SK-N-SH (cell line): ENCODE measurements at regions not wholly inside any gene's neighbourhood (a gene's known extent, or its start where the extent isn't known, plus 50 kb on each side); places are given as distances from the start of the nearest gene placed in this dataset.

Experiments used
- CTCF ChIA-PET: fragments of 300-600, 350-600 bp; formaldehyde crosslinking; extraction: SDS; loops from one replicate; lab custom pipeline; 2021; lab: Yijun Ruan, JAX
- POLR2A ChIA-PET: fragments of 350-600 bp; sonication (Branson Sonifier 250); formaldehyde crosslinking; extraction: SDS; loops from one replicate; lab custom pipeline; 2020; ENCODE audit warnings: antibody characterized with exemption, inconsistent platforms; lab: Yijun Ruan, JAX
- DNase-seq: peaks from one replicate; pipeline ENCODE4 v3.0.0; 2012
- H2AFZ ChIP-seq: fragments of 200-600 bp; sonication (generic); 2 replicates; pipeline ENCODE4 v1.8.1; 2016; ENCODE audit warnings: antibody characterized with exemption, mild to moderate bottlenecking, low read depth
- H3F3A ChIP-seq: fragments of 200-600 bp; sonication (generic); replicated peaks from 2 replicates; pipeline ENCODE3; 2016; ENCODE audit warnings: antibody characterized with exemption, mild to moderate bottlenecking; ENCODE audit not compliant: insufficient read depth
- H3K27ac ChIP-seq, 2 experiments: fragments of 200-500 bp in 1 of 2; fragments of 200-600 bp in 1 of 2; sonication (Bioruptor generic) in 1 of 2; sonication (generic), shearing (Covaris generic) in 1 of 2; 2 replicates each; pipeline versions ENCODE4 v1.5.1 to v1.6.1; 2014 to 2016; ENCODE audit warnings: low read depth in 2 of 2, inconsistent platforms in 1 of 2, low read length in 1 of 2, mild to moderate bottlenecking in 1 of 2, mixed read lengths in 1 of 2
- H3K27me3 ChIP-seq: fragments of 200-600 bp; sonication (generic), shearing (Covaris generic); 2 replicates; pipeline ENCODE4 v1.6.1; 2016; ENCODE audit warnings: mixed run types; ENCODE audit not compliant: insufficient read depth
- H3K36me3 ChIP-seq, 2 experiments: fragments of 200-500 bp in 1 of 2; fragments of 200-600 bp in 1 of 2; sonication (Bioruptor generic) in 1 of 2; sonication (generic) in 1 of 2; replicated peaks in 1 of 2; 2 replicates each; pipeline versions ENCODE3 to v1.5.1; 2014 to 2016; ENCODE audit warnings: low read length in 1 of 2, mild to moderate bottlenecking in 1 of 2; ENCODE audit not compliant: insufficient read depth in 2 of 2, control insufficient read depth in 1 of 2
- H3K4me1 ChIP-seq, 2 experiments: fragments of 200-500 bp in 1 of 2; fragments of 200-600 bp in 1 of 2; sonication (Bioruptor generic) in 1 of 2; sonication (generic), shearing (Covaris generic) in 1 of 2; 2 replicates each; pipeline versions ENCODE4 v1.5.1 to v1.6.1; 2014 to 2016; ENCODE audit warnings: low read depth in 1 of 2, low read length in 1 of 2, mixed run types in 1 of 2; ENCODE audit not compliant: insufficient read depth in 2 of 2, control insufficient read depth in 1 of 2
- H3K4me2 ChIP-seq: fragments of 200-600 bp; sonication (generic), shearing (Covaris generic); 2 replicates; pipeline ENCODE4 v1.6.1; 2017; ENCODE audit warnings: mixed run types
- H3K4me3 ChIP-seq, 2 experiments: fragments of 200-500 bp in 1 of 2; fragments of 200-600 bp in 1 of 2; sonication (Bioruptor generic) in 1 of 2; sonication (generic), shearing (Covaris generic) in 1 of 2; 2 replicates each; pipeline versions ENCODE4 v1.5.1 to v1.8.1; 2014 to 2016; ENCODE audit warnings: low read depth in 2 of 2, inconsistent platforms in 1 of 2, low read length in 1 of 2, mild to moderate bottlenecking in 1 of 2, mixed read lengths in 1 of 2, moderate library complexity in 1 of 2
- H3K79me2 ChIP-seq: fragments of 200-600 bp; sonication (generic); 2 replicates; pipeline ENCODE4 v1.8.1; 2017; ENCODE audit warnings: mild to moderate bottlenecking; ENCODE audit not compliant: insufficient read depth
- H3K9ac ChIP-seq: fragments of 200-600 bp; sonication (generic); 2 replicates; pipeline ENCODE4 v1.6.1; 2017; ENCODE audit warnings: mixed run types
- H3K9me2 ChIP-seq: fragments of 200-600 bp; sonication (generic); 2 replicates; pipeline ENCODE4 v1.6.1; 2017; ENCODE audit warnings: mixed run types
- H3K9me3 ChIP-seq: fragments of 200-600 bp; sonication (generic); 2 replicates; pipeline ENCODE4 v1.6.1; 2017; ENCODE audit warnings: mixed run types, mild to moderate bottlenecking, moderate library complexity
- H4K20me1 ChIP-seq: fragments of 200-600 bp; sonication (generic); 2 replicates; pipeline ENCODE4 v1.6.1; 2017; ENCODE audit warnings: mild to moderate bottlenecking, mixed run types; ENCODE audit not compliant: insufficient read depth
- CTCF ChIP-seq: fragments of 200-600 bp; sonication (generic); IDR thresholded peaks from 2 replicates; pipeline ENCODE4 v1.6.1; 2017; ENCODE audit warnings: antibody characterized with exemption, mild to moderate bottlenecking, moderate library complexity
- ELF1 ChIP-seq: IDR thresholded peaks from 2 replicates; pipeline ENCODE4 v1.4.0; 2012
- EZH2phosphoT487 ChIP-seq: fragments of 200-600 bp; sonication (generic); IDR thresholded peaks from 2 replicates; pipeline ENCODE4 v1.6.1; 2017; ENCODE audit warnings: low read depth, mixed run types, mild to moderate bottlenecking, antibody characterized with exemption, moderate library complexity, borderline replicate concordance
- FOXJ3 ChIP-seq: sonication (generic); formaldehyde crosslinking; IDR thresholded peaks from 2 replicates; pipeline ENCODE4 v1.5.1; 2020; ENCODE audit warnings: mild to moderate bottlenecking, missing genetic modification reagents
- FOXM1 ChIP-seq: IDR thresholded peaks from 2 replicates; pipeline ENCODE4 v1.4.0; 2012; ENCODE audit warnings: low read depth, mild to moderate bottlenecking
- GABPA ChIP-seq: IDR thresholded peaks from 2 replicates; pipeline ENCODE4 v1.4.0; 2012; ENCODE audit warnings: low read depth, mild to moderate bottlenecking
- IRF3 ChIP-seq: fragments of 150-350 bp; IDR thresholded peaks from 2 replicates; pipeline ENCODE4 v1.6.1; 2016; ENCODE audit warnings: mild to moderate bottlenecking, low read depth, low read length
- JUND ChIP-seq: IDR thresholded peaks from 2 replicates; pipeline ENCODE4 v1.4.0; 2012
- NRF1 ChIP-seq: IDR thresholded peaks from 2 replicates; pipeline ENCODE4 v1.6.1; 2012; ENCODE audit warnings: low read depth, mild to moderate bottlenecking, low read length
- POLR2AphosphoS5 ChIP-seq: IDR thresholded peaks from 2 replicates; pipeline ENCODE4 v1.6.1; 2012; ENCODE audit warnings: low read depth, low read length
- RCOR1 ChIP-seq: fragments of 150-350 bp; IDR thresholded peaks from 2 replicates; pipeline ENCODE4 v1.6.1; 2017; ENCODE audit warnings: antibody characterized with exemption, low read length
- REST ChIP-seq: IDR thresholded peaks from 2 replicates; pipeline ENCODE4 v1.6.1; 2012; ENCODE audit warnings: mild to moderate bottlenecking, low read depth, low read length, moderate library complexity
- RFX5 ChIP-seq: IDR thresholded peaks from 2 replicates; pipeline ENCODE4 v1.6.1; 2012; ENCODE audit warnings: mild to moderate bottlenecking, improper control_type of control experiment, low read length
- SIN3A ChIP-seq: IDR thresholded peaks from 2 replicates; pipeline ENCODE4 v1.6.1; 2012; ENCODE audit warnings: low read depth, mild to moderate bottlenecking, low read length, moderate library complexity, borderline replicate concordance
- SMC3 ChIP-seq: IDR thresholded peaks from 2 replicates; pipeline ENCODE4 v1.6.1; 2012; ENCODE audit warnings: low read depth, low read length, improper control_type of control experiment
- TAF1 ChIP-seq: IDR thresholded peaks from 2 replicates; pipeline ENCODE4 v1.6.1; 2012; ENCODE audit warnings: low read depth, mild to moderate bottlenecking, low read length, moderate library complexity, borderline replicate concordance
- TCF12 ChIP-seq: IDR thresholded peaks from 2 replicates; pipeline ENCODE4 v1.4.0; 2012
- TEAD4 ChIP-seq: IDR thresholded peaks from 2 replicates; pipeline ENCODE4 v1.4.0; 2012; ENCODE audit warnings: mild to moderate bottlenecking, borderline replicate concordance; ENCODE audit not compliant: insufficient read depth
- YY1 ChIP-seq: IDR thresholded peaks from 2 replicates; pipeline ENCODE4 v1.4.0; 2012; ENCODE audit warnings: low read depth, mild to moderate bottlenecking
- ZBTB33 ChIP-seq: IDR thresholded peaks from 2 replicates; pipeline ENCODE4 v1.4.0; 2012; ENCODE audit warnings: low read depth, borderline replicate concordance
- WGBS: methylation state at CpG from one replicate; pipeline ENCODE4 v1.1.6; 2017; ENCODE audit warnings: low lambda C conversion rate; 5-methylcytosine and 5-hydroxymethylcytosine counted together

- Histone ChIP-seq H3K79me2 (no peaks in the 10 kb centered on the region), H3K4me1 (no peaks in the 10 kb centered on the region), H3K9ac (no peak overlapping the region), H3K27ac (no peak overlapping the region), H3K4me2 (no peak overlapping the region)
- 73% methylated on average over 5 of the region's 5 CpGs for WGBS
- DNase-seq: no peak
- CTCF ChIA-PET: no interaction called here
- TF ChIP-seq POLR2AphosphoS5 (no peak), TCF12 (no peak), RFX5 (no peak), GABPA (no peak), SMC3 (no peak), FOXM1 (no peak), ELF1 (no peak), TEAD4 (no peak), YY1 (no peak), CTCF (no peak), TAF1 (no peak), SIN3A (no peak), JUND (no peak), ZBTB33 (no peak), EZH2phosphoT487 (no peak)
- TF ChIP-seq, all 33 proteins: peak for 0
- H3F3A ChIP-seq: no peaks in the 10 kb centered on the region
- H3K36me3 ChIP-seq: no peaks in the 10 kb centered on the region
- no peaks in the 10 kb centered on the region for H3K9me3 ChIP-seq
- no peaks in the 10 kb centered on the region for H4K20me1 ChIP-seq
- H2AFZ ChIP-seq: no peak overlapping the region
- no peak overlapping the region for H3K4me3 ChIP-seq
- no peaks in the 10 kb centered on the region for H3K9me2 ChIP-seq
- no peaks in the 10 kb centered on the region for H3K27me3 ChIP-seq
- POLR2A ChIA-PET: no interaction called here
These were observed 109.2 kb downstream of the IRS2 start for GRCh38 chr13:109677206-109677605.

GRCh38 chr13:109673477-109673876, 112.9 kb downstream of the IRS2 start:
- H3K4me1 ChIP-seq: peaks cover 0 to 17% of the 10 kb centered on the region in 2 experiments; a peak in 3 of 4 replicates
- H3K4me2 ChIP-seq: no peak overlapping the region
- H3F3A ChIP-seq: no peaks in the 10 kb centered on the region
- no peak for TF ChIP-seq GABPA
- TF ChIP-seq FOXM1: no peak
- no peak for TF ChIP-seq NRF1
- TF ChIP-seq IRF3: no peak
- TF ChIP-seq RCOR1: no peak
- no peak for TF ChIP-seq FOXJ3 (CRISPR knock-in tag)
- no peak for TF ChIP-seq REST
- TF ChIP-seq ELF1: no peak
- TF ChIP-seq EZH2phosphoT487: no peak
- no peaks in the 10 kb centered on the region for H3K36me3 ChIP-seq
- H3K9me3 ChIP-seq: no peaks in the 10 kb centered on the region
- H3K79me2 ChIP-seq: no peaks in the 10 kb centered on the region
- no peaks in the 10 kb centered on the region for H3K27me3 ChIP-seq
- no peaks in the 10 kb centered on the region for H4K20me1 ChIP-seq
- CTCF ChIA-PET: interaction anchor here (0.6 kb wide), 1 partner anchor 24 kb away, joined by 3 read pairs; no protein-coding TSS in a partner anchor
- H3K9me2 ChIP-seq: no peaks in the 10 kb centered on the region
- no peak overlapping the region for H2AFZ ChIP-seq
- H3K9ac ChIP-seq: no peak overlapping the region
- H3K27ac ChIP-seq: no peak overlapping the region
- POLR2A ChIA-PET: no interaction called here
- H3K4me3 ChIP-seq: no peak overlapping the region
- DNase-seq: no peak
- WGBS: 84% methylated on average over 1 of the region's 1 CpG
